ENCODE measurements at regions not wholly inside any gene's neighbourhood (a gene's known extent, or its start where the extent isn't known, plus 50 kb on each side); places are given as distances from the start of the nearest gene placed in this dataset.

GRCh38 chr6:138031850-138032249 lies 75.4 kb downstream of the PERP start:
- in situ Hi-C loops (cut with MboI; ENCODE audit: low sequenced_read_pairs), result no loop called here
- Histone ChIP-seq H3K4me1 (no peaks in the 10 kb centered on the region), H3K36me3 (replicated peaks) (no peaks in the 10 kb centered on the region), H3K9me3 (no peaks in the 10 kb centered on the region), H3K27me3 (ENCODE audit: low read depth) (no peaks in the 10 kb centered on the region), H3K4me3 (no peak overlapping the region)
- DNase-seq (ENCODE audit: low spot score in 2 of 2), result no peak

GRCh38 chr6:138032571-138032970 lies 74.6 kb downstream of the PERP start:
- H3K4me1 ChIP-seq, result no peaks in the 10 kb centered on the region
- DNase-seq (ENCODE audit: low spot score in 2 of 2), result no peak
- no peaks in the 10 kb centered on the region; the same call in 1 of the 2 replicates for H3K9me3 ChIP-seq
- no peaks in the 10 kb centered on the region for H3K36me3 ChIP-seq (replicated peaks)
- H3K27me3 ChIP-seq (ENCODE audit: low read depth), result no peaks in the 10 kb centered on the region
- H3K4me3 ChIP-seq, result no peak overlapping the region
- in situ Hi-C loops (cut with MboI; ENCODE audit: low sequenced_read_pairs), result no loop called here

- H3K36me3 ChIP-seq (replicated peaks), result no peaks in the 10 kb centered on the region
- no peak for DNase-seq (ENCODE audit: low spot score in 2 of 2)
- in situ Hi-C loops (cut with MboI; ENCODE audit: low sequenced_read_pairs), result no loop called here
Observed at GRCh38 chr6:138034229-138034628, 73.0 kb downstream of the PERP start.

GRCh38 chr6:138035070-138035469 lies 72.1 kb downstream of the PERP start:
- Histone ChIP-seq H3K9me3 (no peaks in the 10 kb centered on the region; the same call in 1 of the 2 replicates), H3K4me3 (no peak overlapping the region), H3K4me1 (no peaks in the 10 kb centered on the region), H3K27me3 (ENCODE audit: low read depth) (no peaks in the 10 kb centered on the region), H3K36me3 (replicated peaks) (no peaks in the 10 kb centered on the region)
- in situ Hi-C loops (cut with MboI; ENCODE audit: low sequenced_read_pairs), result no loop called here
- no peak for DNase-seq (ENCODE audit: low spot score in 2 of 2)

More at GRCh38 chr6:138034229-138034628, 73.0 kb downstream of the PERP start:
- no peaks in the 10 kb centered on the region for H3K4me1 ChIP-seq
- H3K4me3 ChIP-seq, result no peak overlapping the region
- H3K27me3 ChIP-seq (ENCODE audit: low read depth), result no peaks in the 10 kb centered on the region
- no peaks in the 10 kb centered on the region; the same call in 1 of the 2 replicates for H3K9me3 ChIP-seq

- no peak for DNase-seq (ENCODE audit: low spot score in 2 of 2)
- Histone ChIP-seq H3K4me1 (no peaks in the 10 kb centered on the region), H3K36me3 (replicated peaks) (no peaks in the 10 kb centered on the region), H3K9me3 (no peaks in the 10 kb centered on the region; the same call in 1 of the 2 replicates), H3K4me3 (no peak overlapping the region), H3K27me3 (ENCODE audit: low read depth) (no peaks in the 10 kb centered on the region)
- in situ Hi-C loops (cut with MboI; ENCODE audit: low sequenced_read_pairs), result no loop called here
Observed at GRCh38 chr6:138036111-138036510, 71.1 kb downstream of the PERP start.

GRCh38 chr6:138037009-138037504 lies 70.2 kb downstream of the PERP start:
- Histone ChIP-seq H3K4me1 (no peaks in the 10 kb centered on the region), H3K4me3 (no peak overlapping the region), H3K9me3 (no peaks in the 10 kb centered on the region; the same call in 1 of the 2 replicates), H3K27me3 (ENCODE audit: low read depth) (no peaks in the 10 kb centered on the region), H3K36me3 (replicated peaks) (no peaks in the 10 kb centered on the region)
- in situ Hi-C loops (cut with MboI; ENCODE audit: low sequenced_read_pairs), result no loop called here
- DNase-seq (ENCODE audit: low spot score in 2 of 2), result no peak

- H3K36me3 ChIP-seq (replicated peaks), result no peaks in the 10 kb centered on the region
- in situ Hi-C loops (cut with MboI; ENCODE audit: low sequenced_read_pairs), result no loop called here
- H3K4me3 ChIP-seq, result no peak overlapping the region
- no peaks in the 10 kb centered on the region for H3K4me1 ChIP-seq
- no peaks in the 10 kb centered on the region; the same call in 1 of the 2 replicates for H3K9me3 ChIP-seq
- no peak for DNase-seq (ENCODE audit: low spot score in 2 of 2)
- no peaks in the 10 kb centered on the region for H3K27me3 ChIP-seq (ENCODE audit: low read depth)
Observed at GRCh38 chr6:138038142-138038870, 68.9 kb downstream of the PERP start.

All from HAP-1 (cell line).